Activated naive CD8-positive, alpha-beta T cell (primary cell): ENCODE measurements at regions not wholly inside any gene's neighbourhood (a gene's known extent, or its start where the extent isn't known, plus 50 kb on each side); places are given as distances from the start of the nearest gene placed in this dataset.

Experiments used
- H3K27ac Mint-ChIP-seq: one replicate; pipeline ENCODE4 v1.8.0; 2021; ENCODE audit warnings: mixed read lengths
- H3K27me3 Mint-ChIP-seq: one replicate; pipeline ENCODE4 v1.8.0; 2021; ENCODE audit warnings: mixed read lengths
- H3K36me3 Mint-ChIP-seq: one replicate; pipeline ENCODE4 v1.8.0; 2021; ENCODE audit warnings: mixed read lengths
- H3K4me1 Mint-ChIP-seq: one replicate; pipeline ENCODE4 v1.8.0; 2021; ENCODE audit warnings: low read depth, mixed read lengths
- H3K4me3 Mint-ChIP-seq: one replicate; pipeline ENCODE4 v1.8.0; 2021; ENCODE audit warnings: mild to moderate bottlenecking, mixed read lengths
- H3K9me3 Mint-ChIP-seq: one replicate; pipeline ENCODE4 v1.8.0; 2021; ENCODE audit warnings: low read depth, mixed read lengths

DNA sequence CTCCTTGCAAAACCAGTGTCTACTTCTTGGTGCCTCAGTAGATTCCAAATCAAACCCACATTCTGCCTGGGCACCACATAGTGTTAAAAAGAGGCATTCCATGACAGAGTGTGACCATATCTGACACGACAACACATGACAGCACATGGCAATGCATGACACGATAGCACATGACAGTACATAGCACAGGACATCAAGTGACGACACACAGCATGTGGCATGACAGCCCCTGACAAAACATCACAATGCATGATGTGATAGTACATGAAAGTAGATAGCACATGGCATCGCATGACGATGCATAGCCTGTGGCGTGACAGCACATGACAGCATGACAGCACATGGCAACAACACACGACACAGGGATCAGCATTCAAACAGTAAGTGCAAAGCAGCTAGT is 845.9 kb upstream of the SALL3 start:
- Mint-ChIP-seq H3K4me3 (no peak overlapping the region), H3K4me1 (no peaks in the 10 kb centered on the region), H3K36me3 (no peaks in the 10 kb centered on the region), H3K27me3 (no peaks in the 10 kb centered on the region), H3K9me3 (no peaks in the 10 kb centered on the region), H3K27ac (no peak overlapping the region)

DNA sequence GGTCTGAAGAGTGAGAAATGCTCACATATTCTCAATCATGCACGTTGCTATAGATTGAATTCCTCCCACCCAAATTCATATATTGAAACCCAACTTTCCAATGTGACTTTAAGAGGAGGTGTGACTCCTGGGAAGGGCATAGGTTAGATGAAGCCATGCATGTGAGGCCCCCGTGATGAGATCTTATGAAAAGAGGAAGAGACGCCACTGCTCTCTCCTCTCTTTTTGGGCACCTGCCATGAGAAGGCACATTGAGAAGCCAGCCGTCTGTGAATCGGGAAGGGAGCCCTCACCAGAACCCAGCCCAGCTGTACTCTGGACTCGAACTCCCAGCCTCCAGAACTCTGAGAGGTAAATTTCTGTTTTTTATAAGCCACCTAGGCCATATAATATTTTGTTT is 842.6 kb upstream of the SALL3 start:
- Mint-ChIP-seq H3K4me3 (no peak overlapping the region), H3K27me3 (no peaks in the 10 kb centered on the region), H3K4me1 (no peaks in the 10 kb centered on the region), H3K27ac (no peak overlapping the region), H3K36me3 (no peaks in the 10 kb centered on the region), H3K9me3 (no peaks in the 10 kb centered on the region)

DNA sequence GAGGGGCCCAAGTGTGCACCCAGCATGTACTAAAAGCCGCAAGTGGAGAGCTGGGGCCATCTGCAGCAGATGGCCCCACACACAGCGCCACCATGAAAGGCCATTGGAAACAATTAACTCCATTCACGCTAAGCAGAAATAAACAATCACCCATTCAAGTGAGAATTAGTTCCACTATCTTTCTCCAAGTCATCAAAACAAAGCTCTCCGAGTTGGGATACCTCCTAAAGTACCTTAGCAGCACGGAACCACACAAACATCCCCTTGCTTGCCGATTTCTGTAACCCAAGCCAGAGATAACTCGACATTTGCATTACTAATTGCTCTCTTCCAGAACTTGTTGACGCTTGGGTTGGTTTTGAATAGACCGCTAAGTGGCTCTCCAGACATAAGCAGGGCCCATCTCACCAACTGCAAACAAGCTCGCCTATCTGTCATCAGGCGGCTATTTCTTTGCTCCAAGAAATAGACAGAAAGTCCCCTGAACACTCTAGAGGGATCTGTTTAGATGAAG is 840.6 kb upstream of the SALL3 start:
- H3K27ac Mint-ChIP-seq: no peak overlapping the region
- H3K4me3 Mint-ChIP-seq: no peak overlapping the region
- H3K4me1 Mint-ChIP-seq: no peaks in the 10 kb centered on the region
- no peaks in the 10 kb centered on the region for H3K36me3 Mint-ChIP-seq
- no peaks in the 10 kb centered on the region for H3K27me3 Mint-ChIP-seq
- no peaks in the 10 kb centered on the region for H3K9me3 Mint-ChIP-seq

DNA sequence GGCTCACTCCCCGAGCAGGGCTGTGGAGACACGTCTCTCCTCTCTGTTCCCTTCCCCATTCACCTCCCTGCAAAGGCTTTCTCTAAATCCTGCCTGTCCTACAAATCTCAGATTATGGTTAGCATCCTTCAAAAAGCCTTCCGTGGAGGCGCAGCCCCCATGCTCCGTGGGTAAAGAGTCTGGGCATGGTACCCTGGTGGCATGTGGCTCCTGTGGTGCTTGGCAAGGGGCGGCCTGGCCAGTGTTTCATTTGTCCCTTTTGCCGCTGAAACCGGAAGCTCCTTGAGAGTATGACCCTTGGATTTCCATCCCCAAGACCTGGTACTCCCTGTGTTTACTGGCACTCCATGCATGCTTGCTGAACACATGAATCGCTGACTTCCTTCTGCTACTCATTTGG is 839.3 kb upstream of the SALL3 start:
- Mint-ChIP-seq H3K4me3 (no peak overlapping the region), H3K36me3 (no peaks in the 10 kb centered on the region), H3K27me3 (no peaks in the 10 kb centered on the region), H3K9me3 (no peaks in the 10 kb centered on the region), H3K27ac (no peak overlapping the region), H3K4me1 (no peaks in the 10 kb centered on the region)

DNA sequence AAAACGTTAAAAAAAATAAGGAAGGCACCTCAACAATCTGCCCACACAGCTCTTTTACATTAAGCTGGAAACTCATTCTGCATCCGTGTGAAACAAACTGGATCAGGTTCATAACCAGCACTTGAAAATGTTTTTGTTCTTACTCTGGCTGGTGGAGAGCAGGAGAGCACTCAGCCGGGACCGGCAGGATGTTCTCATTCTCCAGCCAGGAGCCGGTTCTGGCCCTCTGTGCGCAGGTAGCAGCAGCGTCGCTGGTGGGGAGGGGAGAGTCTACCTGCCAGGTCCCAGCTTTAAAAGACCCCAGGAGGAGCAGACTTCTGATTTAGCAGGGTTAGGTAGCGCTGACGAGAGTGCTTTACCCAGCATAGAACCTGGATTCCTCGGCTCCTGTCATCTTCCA is 834.9 kb upstream of the SALL3 start:
- Mint-ChIP-seq H3K36me3 (no peaks in the 10 kb centered on the region), H3K27me3 (no peaks in the 10 kb centered on the region)

DNA sequence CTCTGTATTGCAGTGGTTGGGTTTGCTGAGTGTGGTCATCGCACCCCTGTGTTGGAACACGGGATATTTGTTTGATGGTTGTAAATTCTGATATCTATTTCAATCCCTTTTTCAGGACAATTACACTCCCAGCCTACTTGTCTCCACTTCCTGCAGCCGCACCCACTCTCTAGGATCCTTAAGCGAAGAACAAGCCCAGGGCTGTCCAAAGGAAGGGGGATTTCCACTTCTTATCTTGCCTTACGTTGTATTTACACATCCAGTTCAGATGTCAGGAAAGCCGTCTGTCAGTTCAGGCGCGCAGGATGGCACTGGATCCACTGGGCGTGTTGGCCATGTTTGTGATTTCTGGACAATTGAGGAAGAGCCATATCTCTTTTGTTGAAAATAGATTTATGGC is 834.5 kb upstream of the SALL3 start:
- H3K27me3 Mint-ChIP-seq: no peaks in the 10 kb centered on the region
- H3K4me3 Mint-ChIP-seq: no peak overlapping the region
- no peak overlapping the region for H3K27ac Mint-ChIP-seq
- H3K4me1 Mint-ChIP-seq: no peaks in the 10 kb centered on the region
- no peaks in the 10 kb centered on the region for H3K9me3 Mint-ChIP-seq
- no peaks in the 10 kb centered on the region for H3K36me3 Mint-ChIP-seq

More for the DNA sequence above, 834.9 kb upstream of the SALL3 start:
- no peak overlapping the region for H3K27ac Mint-ChIP-seq
- no peak overlapping the region for H3K4me3 Mint-ChIP-seq
- no peaks in the 10 kb centered on the region for H3K9me3 Mint-ChIP-seq
- no peaks in the 10 kb centered on the region for H3K4me1 Mint-ChIP-seq

DNA sequence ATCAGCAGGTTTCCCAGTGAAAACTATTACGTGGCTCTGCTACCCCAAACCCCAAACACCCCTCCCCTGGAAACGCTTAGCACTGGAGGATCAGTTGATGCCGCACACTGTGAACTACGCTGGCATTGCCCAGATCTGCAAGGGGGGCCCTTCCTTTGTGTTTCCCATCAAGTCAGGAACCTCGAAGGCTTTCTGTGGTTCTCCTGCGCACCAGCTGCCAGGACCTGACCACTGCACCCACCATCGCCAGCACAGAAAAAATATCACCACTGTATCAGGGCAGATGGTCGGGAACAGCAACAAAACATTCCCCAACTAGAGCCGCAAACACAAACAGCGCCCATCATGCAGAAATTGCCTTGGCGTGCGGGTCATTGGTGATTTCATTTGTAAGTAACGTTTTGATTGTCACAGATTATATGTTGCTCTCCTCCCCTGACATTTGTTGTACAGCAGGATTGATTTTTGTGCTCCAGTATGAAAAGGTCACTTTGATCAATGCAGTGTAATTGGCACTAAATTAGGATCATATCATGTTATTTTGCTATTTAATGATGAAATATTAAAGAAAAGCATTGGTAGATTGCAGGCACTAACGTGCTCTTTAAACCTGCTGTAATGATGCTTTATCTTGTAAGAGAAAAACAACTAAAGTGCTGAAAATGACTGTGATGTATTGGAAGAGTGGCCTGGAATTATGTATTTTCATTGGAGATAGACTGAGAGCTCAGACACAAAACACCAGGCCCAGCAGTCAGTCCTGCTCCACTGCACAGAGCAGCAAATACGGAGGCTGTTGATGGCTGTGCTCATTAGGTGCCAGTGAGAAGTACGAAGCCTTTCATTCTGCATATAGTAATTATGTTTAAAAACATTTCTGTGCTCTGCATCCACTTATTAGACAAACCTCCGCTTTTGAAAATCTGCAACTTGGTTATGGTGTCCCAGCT is 833.2 kb upstream of the SALL3 start:
- Mint-ChIP-seq H3K9me3 (no peaks in the 10 kb centered on the region), H3K4me3 (no peak overlapping the region), H3K4me1 (no peaks in the 10 kb centered on the region), H3K27me3 (no peaks in the 10 kb centered on the region), H3K36me3 (no peaks in the 10 kb centered on the region), H3K27ac (no peak overlapping the region)

DNA sequence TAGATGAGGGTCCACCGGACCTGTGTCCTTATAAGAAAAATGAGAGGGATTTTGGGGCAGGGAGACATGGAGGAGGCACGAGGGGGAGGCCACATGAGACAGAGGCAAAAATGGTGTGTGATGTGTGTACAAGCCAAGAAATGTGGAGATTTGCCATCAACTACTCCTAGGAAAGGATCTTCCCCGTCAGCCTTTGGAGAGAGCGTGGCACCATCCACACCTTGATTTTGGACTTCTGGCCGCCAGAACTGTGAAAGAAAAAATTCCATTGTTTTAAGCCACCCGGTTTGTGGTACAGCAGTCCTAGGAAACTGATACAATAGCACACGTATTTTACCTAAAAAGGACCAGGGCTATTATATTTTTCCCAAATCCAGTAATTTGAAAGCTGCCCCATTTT is 829.0 kb upstream of the SALL3 start:
- Mint-ChIP-seq H3K4me1 (no peaks in the 10 kb centered on the region), H3K4me3 (no peak overlapping the region), H3K9me3 (no peaks in the 10 kb centered on the region), H3K36me3 (no peaks in the 10 kb centered on the region), H3K27me3 (no peaks in the 10 kb centered on the region), H3K27ac (no peak overlapping the region)

DNA sequence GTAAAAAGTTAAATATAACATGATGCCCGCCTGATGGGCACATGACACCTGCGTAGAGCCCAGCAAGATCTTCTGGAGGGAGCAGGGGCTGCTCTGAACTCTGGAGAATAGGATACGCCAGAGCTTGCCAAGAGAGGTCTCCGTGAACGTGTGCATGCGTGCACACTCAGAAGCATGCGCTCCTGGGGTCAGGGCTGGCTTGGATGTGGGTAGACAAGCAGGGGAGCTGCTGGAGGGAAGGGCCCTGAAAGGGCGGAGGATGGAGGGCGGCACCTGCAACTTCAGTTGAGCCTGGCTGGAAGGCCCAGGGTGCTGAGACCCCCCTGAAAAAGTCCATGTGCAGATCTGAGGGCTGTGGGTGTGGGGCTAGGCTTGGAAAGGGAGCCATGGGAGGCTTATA is 828.4 kb upstream of the SALL3 start:
- no peaks in the 10 kb centered on the region for H3K36me3 Mint-ChIP-seq
- H3K4me3 Mint-ChIP-seq: no peak overlapping the region
- H3K27ac Mint-ChIP-seq: no peak overlapping the region
- H3K4me1 Mint-ChIP-seq: no peaks in the 10 kb centered on the region
- no peaks in the 10 kb centered on the region for H3K9me3 Mint-ChIP-seq
- no peaks in the 10 kb centered on the region for H3K27me3 Mint-ChIP-seq

DNA sequence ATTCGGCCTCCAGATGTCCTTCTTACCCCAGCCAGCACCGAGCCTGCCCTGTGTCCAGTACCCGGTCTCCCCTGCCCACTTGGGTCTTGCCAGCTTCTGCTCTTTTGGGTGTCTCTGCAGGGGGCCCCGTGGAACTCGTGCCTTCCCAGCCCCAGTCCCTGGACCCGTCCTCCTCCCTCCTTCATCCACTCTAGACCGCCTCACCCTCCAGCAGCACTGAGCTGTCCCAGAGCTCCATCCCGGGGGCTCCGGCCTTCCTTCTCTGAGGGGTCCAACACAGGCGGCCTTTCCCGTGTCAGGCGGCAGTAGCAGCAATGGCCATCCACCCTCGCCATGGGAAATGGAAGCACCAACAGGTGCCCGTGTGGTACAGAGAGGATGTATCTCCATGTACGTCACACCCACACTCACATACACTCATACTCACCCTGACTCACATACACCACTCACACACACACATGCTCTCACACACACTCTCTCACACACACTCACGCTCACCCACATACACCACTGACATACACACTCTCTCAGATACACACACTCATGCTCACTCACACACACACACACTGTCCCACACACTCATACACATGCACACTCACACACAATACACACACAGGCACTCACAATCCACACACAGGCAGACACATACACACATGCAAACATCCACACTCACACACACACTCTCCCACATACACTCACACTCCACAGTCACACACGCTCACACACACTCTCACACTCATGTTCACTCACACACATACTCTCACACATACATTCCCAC is 827.5 kb upstream of the SALL3 start:
- H3K27me3 Mint-ChIP-seq: no peaks in the 10 kb centered on the region
- no peak overlapping the region for H3K27ac Mint-ChIP-seq
- no peak overlapping the region for H3K4me3 Mint-ChIP-seq
- H3K9me3 Mint-ChIP-seq: no peaks in the 10 kb centered on the region
- no peaks in the 10 kb centered on the region for H3K36me3 Mint-ChIP-seq
- H3K4me1 Mint-ChIP-seq: no peaks in the 10 kb centered on the region

DNA sequence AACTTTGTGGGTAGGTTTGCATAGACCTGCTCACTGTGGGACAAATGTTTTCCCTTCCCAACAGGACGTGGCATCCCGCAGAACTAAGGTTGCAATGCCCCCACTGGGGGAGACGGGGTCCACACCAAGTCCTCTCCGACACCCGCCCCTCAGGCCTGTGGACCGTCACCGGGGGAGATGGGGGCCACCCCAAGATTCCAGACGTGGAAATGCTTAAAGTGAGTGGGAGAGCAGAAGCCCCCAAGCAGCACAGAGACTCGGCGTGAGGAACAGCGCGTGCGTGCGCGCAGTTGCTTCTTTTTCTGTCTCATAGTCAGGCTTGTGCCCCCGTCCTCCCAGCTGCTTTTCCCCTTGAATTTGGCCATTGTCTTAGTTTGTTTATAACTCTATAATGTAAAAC is 826.3 kb upstream of the SALL3 start:
- H3K36me3 Mint-ChIP-seq: no peaks in the 10 kb centered on the region
- H3K4me3 Mint-ChIP-seq: no peak overlapping the region
- no peaks in the 10 kb centered on the region for H3K4me1 Mint-ChIP-seq
- H3K9me3 Mint-ChIP-seq: no peaks in the 10 kb centered on the region
- H3K27me3 Mint-ChIP-seq: no peaks in the 10 kb centered on the region
- no peak overlapping the region for H3K27ac Mint-ChIP-seq

DNA sequence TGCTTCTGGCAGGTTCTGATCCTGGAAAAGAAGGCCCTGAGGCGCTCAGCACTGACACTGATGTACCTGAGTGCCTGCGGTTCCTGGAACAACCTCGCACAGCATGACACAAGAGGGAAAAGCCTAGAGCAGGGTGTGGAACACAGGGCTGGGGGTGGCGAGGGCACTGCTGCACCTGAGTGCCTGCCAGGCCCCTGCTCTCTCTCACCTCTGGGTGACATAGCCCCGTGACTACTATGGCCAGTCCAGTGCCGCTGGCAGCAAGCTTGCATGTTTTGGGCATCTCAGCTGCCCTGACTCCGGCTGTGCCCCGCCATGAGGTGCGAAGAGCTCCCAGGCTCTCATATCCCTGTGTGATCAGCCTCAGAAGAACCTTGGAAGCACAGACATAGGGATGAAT is 825.2 kb upstream of the SALL3 start:
- H3K27me3 Mint-ChIP-seq: no peaks in the 10 kb centered on the region
- no peak overlapping the region for H3K4me3 Mint-ChIP-seq
- H3K4me1 Mint-ChIP-seq: no peaks in the 10 kb centered on the region
- no peak overlapping the region for H3K27ac Mint-ChIP-seq
- no peaks in the 10 kb centered on the region for H3K9me3 Mint-ChIP-seq
- H3K36me3 Mint-ChIP-seq: no peaks in the 10 kb centered on the region

DNA sequence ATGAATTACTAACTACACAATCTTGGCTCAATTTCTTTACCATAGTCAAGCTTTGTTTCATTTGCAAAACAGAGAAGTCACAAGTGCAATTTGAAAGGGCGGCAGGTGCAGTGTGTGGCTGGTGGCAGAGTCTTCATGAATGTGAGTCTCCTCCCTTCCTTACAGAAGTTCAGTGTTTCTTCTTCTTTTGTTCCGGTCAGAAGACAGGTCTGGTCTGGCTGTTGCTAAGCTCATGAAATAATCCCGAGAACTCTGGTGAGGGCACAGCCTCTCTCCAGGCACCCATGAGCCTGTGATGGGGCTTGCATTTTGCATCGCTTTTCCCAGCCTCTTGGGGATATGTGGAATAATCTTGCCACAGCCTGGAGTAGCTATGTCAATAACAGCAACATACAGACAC is 824.8 kb upstream of the SALL3 start:
- H3K27ac Mint-ChIP-seq: no peak overlapping the region
- no peak overlapping the region for H3K4me3 Mint-ChIP-seq
- H3K27me3 Mint-ChIP-seq: no peaks in the 10 kb centered on the region
- H3K4me1 Mint-ChIP-seq: no peaks in the 10 kb centered on the region
- no peaks in the 10 kb centered on the region for H3K36me3 Mint-ChIP-seq
- H3K9me3 Mint-ChIP-seq: no peaks in the 10 kb centered on the region

DNA sequence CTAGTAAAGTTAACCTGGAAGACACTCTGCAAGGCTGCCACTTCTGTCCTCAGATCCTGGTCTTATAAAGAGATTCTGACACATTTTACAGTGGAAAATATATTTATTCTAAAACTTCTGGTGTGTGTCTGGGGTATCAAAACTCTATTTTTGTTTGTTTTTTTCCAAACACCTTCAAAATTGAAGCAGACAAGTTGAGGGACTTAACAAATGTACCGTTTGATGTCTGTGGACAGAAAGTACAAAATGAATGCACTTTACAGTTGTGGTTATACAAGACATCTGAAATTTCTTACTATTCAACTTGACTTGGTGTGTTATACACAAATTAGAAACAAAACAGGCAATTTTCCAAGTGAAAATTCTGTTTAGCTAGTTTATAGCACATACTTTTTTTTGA is 823.2 kb upstream of the SALL3 start:
- H3K4me1 Mint-ChIP-seq: no peaks in the 10 kb centered on the region

DNA sequence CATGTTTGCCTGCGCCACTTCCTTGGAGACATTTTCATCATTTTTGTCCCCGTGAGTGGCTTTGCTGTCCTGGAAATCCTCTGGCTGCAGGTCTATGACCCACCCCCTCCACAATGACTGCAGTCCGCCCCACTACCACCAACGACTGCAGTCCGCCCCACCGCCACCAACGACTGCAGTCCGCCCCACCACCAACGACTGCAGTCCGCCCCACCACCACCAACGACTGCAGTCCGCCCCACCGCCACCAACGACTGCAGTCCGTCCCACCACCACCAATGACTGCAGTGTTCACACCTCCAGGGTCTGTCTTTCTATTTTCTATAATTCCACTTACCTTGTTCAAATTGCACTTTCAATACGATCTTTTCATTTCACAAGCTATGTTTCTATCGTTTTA is 820.7 kb upstream of the SALL3 start:
- H3K4me1 Mint-ChIP-seq: no peaks in the 10 kb centered on the region
- no peak overlapping the region for H3K27ac Mint-ChIP-seq
- H3K27me3 Mint-ChIP-seq: no peaks in the 10 kb centered on the region
- no peak overlapping the region for H3K4me3 Mint-ChIP-seq
- no peaks in the 10 kb centered on the region for H3K36me3 Mint-ChIP-seq
- H3K9me3 Mint-ChIP-seq: no peaks in the 10 kb centered on the region

More for the DNA sequence above, 823.2 kb upstream of the SALL3 start:
- Mint-ChIP-seq H3K4me3 (no peak overlapping the region), H3K27me3 (no peaks in the 10 kb centered on the region), H3K9me3 (no peaks in the 10 kb centered on the region), H3K36me3 (no peaks in the 10 kb centered on the region), H3K27ac (no peak overlapping the region)
